ENCODE measurements at regions not wholly inside any gene's neighbourhood (a gene's known extent, or its start where the extent isn't known, plus 50 kb on each side); places are given as distances from the start of the nearest gene placed in this dataset.

DNA sequence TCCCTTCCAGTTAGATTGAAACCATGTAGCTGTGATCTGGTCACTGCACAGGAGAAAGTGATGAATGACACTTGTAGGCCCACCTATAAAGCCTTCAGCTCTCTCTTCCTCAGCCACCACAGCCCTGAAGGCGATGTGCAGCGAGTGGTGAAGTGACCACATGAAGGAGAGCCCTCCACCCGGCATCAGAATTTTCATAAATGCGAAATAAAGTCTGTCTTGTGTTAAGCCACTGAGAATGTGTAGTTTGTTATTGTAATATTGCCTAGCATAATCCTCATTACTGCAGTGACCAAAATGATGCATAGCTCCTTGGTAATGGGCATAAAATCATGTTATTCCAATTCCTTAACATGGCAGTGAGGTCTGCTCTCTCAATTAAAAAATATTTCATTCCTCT lies 122.1 kb upstream of the LYPLAL1 start:
- Histone ChIP-seq H2BK5ac (ENCODE audit: low read depth, low read length, poor library complexity, severe bottlenecking) (no peak overlapping the region), H2BK15ac (ENCODE audit: low read depth, poor library complexity, severe bottlenecking) (no peak overlapping the region), H3K14ac (ENCODE audit: low read length in 2 of 2) (no peak overlapping the region), H3K9me3 (ENCODE audit: control insufficient read depth, low read length) (no peaks in the 10 kb centered on the region), H3K23ac (ENCODE audit: low read length in 2 of 2) (no peak overlapping the region), H3K9ac (ENCODE audit: low read length) (no peak overlapping the region), H3K18ac (ENCODE audit: low read depth in 1 of 2, low read length in 2 of 2) (no peak overlapping the region), H3K27me3 (ENCODE audit: control insufficient read depth in 1 of 2, insufficient read depth in 1 of 2, low read length in 2 of 2) (no peaks in the 10 kb centered on the region), H2BK120ac (ENCODE audit: low read depth, low read length) (no peak overlapping the region), H3K27ac (ENCODE audit: low read length, poor library complexity, severe bottlenecking) (no peak overlapping the region), H3K4ac (ENCODE audit: low read depth in 1 of 2, low read length in 2 of 2) (no peak overlapping the region), H3K79me1 (replicated peaks; ENCODE audit: low read length, poor library complexity, severe bottlenecking) (no peaks in the 10 kb centered on the region), H3K4me3 (ENCODE audit: insufficient read depth in 1 of 2, low read depth in 1 of 2, low read length in 2 of 2) (no peak overlapping the region), H2BK12ac (ENCODE audit: low read length in 2 of 2) (no peak overlapping the region), H3K4me2 (ENCODE audit: low read length, poor library complexity, severe bottlenecking) (no peak overlapping the region), H4K91ac (ENCODE audit: low read length) (no peak overlapping the region), H2AFZ (ENCODE audit: low read depth, low read length) (no peak overlapping the region), H3K4me1 (ENCODE audit: control insufficient read depth, insufficient read depth, low read depth, low read length) (no peaks in the 10 kb centered on the region), H4K8ac (ENCODE audit: low read length) (no peak overlapping the region), H2AK5ac (ENCODE audit: low read length, severe bottlenecking) (no peak overlapping the region), H3K36me3 (ENCODE audit: control insufficient read depth in 1 of 2, insufficient read depth in 2 of 2, low read depth in 1 of 2, low read length in 2 of 2) (no peaks in the 10 kb centered on the region)
- WGBS = 90% methylated on average over 3 of the region's 4 CpGs
- no peak for DNase-seq

- H2AK5ac ChIP-seq (ENCODE audit: low read length, severe bottlenecking) = no peak overlapping the region
- H3K79me1 ChIP-seq (replicated peaks; ENCODE audit: low read length, poor library complexity, severe bottlenecking) = no peaks in the 10 kb centered on the region
- no peak overlapping the region for H2BK120ac ChIP-seq (ENCODE audit: low read depth, low read length)
- no peak overlapping the region for H2BK12ac ChIP-seq (ENCODE audit: low read length in 2 of 2)
- H3K27me3 ChIP-seq (ENCODE audit: control insufficient read depth in 1 of 2, insufficient read depth in 1 of 2, low read length in 2 of 2) = no peaks in the 10 kb centered on the region
- no peaks in the 10 kb centered on the region for H3K4me1 ChIP-seq (ENCODE audit: control insufficient read depth, insufficient read depth, low read depth, low read length)
- H3K14ac ChIP-seq (ENCODE audit: low read length in 2 of 2) = no peak overlapping the region
- DNase-seq = no peak
- no peak overlapping the region for H3K4me3 ChIP-seq (ENCODE audit: insufficient read depth in 1 of 2, low read depth in 1 of 2, low read length in 2 of 2)
- no peak overlapping the region for H3K23ac ChIP-seq (ENCODE audit: low read length in 2 of 2)
- no peak overlapping the region for H2BK15ac ChIP-seq (ENCODE audit: low read depth, poor library complexity, severe bottlenecking)
- H3K4ac ChIP-seq (ENCODE audit: low read depth in 1 of 2, low read length in 2 of 2) = no peak overlapping the region
- peaks cover 14% of the 10 kb centered on the region for H3K9me3 ChIP-seq (ENCODE audit: control insufficient read depth, low read length)
- no peaks in the 10 kb centered on the region for H3K36me3 ChIP-seq (ENCODE audit: control insufficient read depth in 1 of 2, insufficient read depth in 2 of 2, low read depth in 1 of 2, low read length in 2 of 2)
- no peak overlapping the region for H2AFZ ChIP-seq (ENCODE audit: low read depth, low read length)
- no peak overlapping the region for H4K91ac ChIP-seq (ENCODE audit: low read length)
- no peak overlapping the region for H3K18ac ChIP-seq (ENCODE audit: low read depth in 1 of 2, low read length in 2 of 2)
- H2BK5ac ChIP-seq (ENCODE audit: low read depth, low read length, poor library complexity, severe bottlenecking) = no peak overlapping the region
- H3K4me2 ChIP-seq (ENCODE audit: low read length, poor library complexity, severe bottlenecking) = no peak overlapping the region
- no peak overlapping the region for H4K8ac ChIP-seq (ENCODE audit: low read length)
- WGBS = no CpG with 5 or more reads among the region's 1 CpG
- H3K27ac ChIP-seq (ENCODE audit: low read length, poor library complexity, severe bottlenecking) = no peak overlapping the region
- no peak overlapping the region for H3K9ac ChIP-seq (ENCODE audit: low read length)
Observed at GRCh38 chr1:219058891-219059820, 114.5 kb upstream of the LYPLAL1 start.

- no peak overlapping the region for H2BK15ac ChIP-seq (ENCODE audit: low read depth, poor library complexity, severe bottlenecking)
- H2BK120ac ChIP-seq (ENCODE audit: low read depth, low read length) = no peak overlapping the region
- H3K4me3 ChIP-seq (ENCODE audit: insufficient read depth in 1 of 2, low read depth in 1 of 2, low read length in 2 of 2) = no peak overlapping the region
- no peak overlapping the region for H3K4me2 ChIP-seq (ENCODE audit: low read length, poor library complexity, severe bottlenecking)
- H3K79me1 ChIP-seq (replicated peaks; ENCODE audit: low read length, poor library complexity, severe bottlenecking) = no peaks in the 10 kb centered on the region
- H3K18ac ChIP-seq (ENCODE audit: low read depth in 1 of 2, low read length in 2 of 2) = no peak overlapping the region
- H2BK12ac ChIP-seq (ENCODE audit: low read length in 2 of 2) = no peak overlapping the region
- H3K23ac ChIP-seq (ENCODE audit: low read length in 2 of 2) = no peak overlapping the region
- H2AFZ ChIP-seq (ENCODE audit: low read depth, low read length) = no peak overlapping the region
- H2AK5ac ChIP-seq (ENCODE audit: low read length, severe bottlenecking) = peak overlapping the region; percentile 19
- no peaks in the 10 kb centered on the region for H3K4me1 ChIP-seq (ENCODE audit: control insufficient read depth, insufficient read depth, low read depth, low read length)
- no peak overlapping the region for H4K91ac ChIP-seq (ENCODE audit: low read length)
- peaks cover 14% of the 10 kb centered on the region for H3K9me3 ChIP-seq (ENCODE audit: control insufficient read depth, low read length)
- no peak overlapping the region for H4K8ac ChIP-seq (ENCODE audit: low read length)
- H3K27ac ChIP-seq (ENCODE audit: low read length, poor library complexity, severe bottlenecking) = no peak overlapping the region
- H3K9ac ChIP-seq (ENCODE audit: low read length) = no peak overlapping the region
- H3K36me3 ChIP-seq (ENCODE audit: control insufficient read depth in 1 of 2, insufficient read depth in 2 of 2, low read depth in 1 of 2, low read length in 2 of 2) = no peaks in the 10 kb centered on the region
- DNase-seq = no peak
- H3K4ac ChIP-seq (ENCODE audit: low read depth in 1 of 2, low read length in 2 of 2) = no peak overlapping the region
- H3K27me3 ChIP-seq (ENCODE audit: control insufficient read depth in 1 of 2, insufficient read depth in 1 of 2, low read length in 2 of 2) = no peaks in the 10 kb centered on the region
- H2BK5ac ChIP-seq (ENCODE audit: low read depth, low read length, poor library complexity, severe bottlenecking) = no peak overlapping the region
- no peak overlapping the region for H3K14ac ChIP-seq (ENCODE audit: low read length in 2 of 2)
- WGBS = 97% methylated on average over 3 of the region's 5 CpGs
Observed at GRCh38 chr1:219060798-219061197, 112.9 kb upstream of the LYPLAL1 start.

DNA sequence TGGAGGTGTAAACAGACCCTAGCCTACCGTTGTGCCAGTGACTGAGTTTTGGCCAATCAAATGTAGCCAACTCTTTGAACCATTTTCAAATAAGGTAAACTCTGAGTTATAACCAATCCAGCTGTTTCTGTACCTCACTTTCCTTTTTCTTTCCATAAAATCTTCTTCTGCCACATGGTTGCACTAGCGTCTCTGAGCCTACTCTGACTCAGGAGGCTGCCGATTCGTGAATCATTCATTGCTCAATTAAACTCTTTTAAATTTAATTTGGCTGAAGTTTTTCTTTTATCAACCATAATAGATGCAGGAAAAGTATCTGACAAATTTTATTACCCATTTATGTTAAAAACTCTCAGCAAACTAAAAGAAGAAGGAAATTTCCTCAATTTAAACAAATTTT lies 111.5 kb upstream of the LYPLAL1 start:
- H3K4me3 ChIP-seq (ENCODE audit: insufficient read depth in 1 of 2, low read depth in 1 of 2, low read length in 2 of 2) = no peak overlapping the region
- no peak overlapping the region for H4K8ac ChIP-seq (ENCODE audit: low read length)
- no peak overlapping the region for H2BK12ac ChIP-seq (ENCODE audit: low read length in 2 of 2)
- no peak overlapping the region for H2BK15ac ChIP-seq (ENCODE audit: low read depth, poor library complexity, severe bottlenecking)
- H3K36me3 ChIP-seq (ENCODE audit: control insufficient read depth in 1 of 2, insufficient read depth in 2 of 2, low read depth in 1 of 2, low read length in 2 of 2) = no peaks in the 10 kb centered on the region
- H2BK120ac ChIP-seq (ENCODE audit: low read depth, low read length) = no peak overlapping the region
- no peak overlapping the region for H3K4me2 ChIP-seq (ENCODE audit: low read length, poor library complexity, severe bottlenecking)
- no peak overlapping the region for H2AK5ac ChIP-seq (ENCODE audit: low read length, severe bottlenecking)
- no peaks in the 10 kb centered on the region for H3K27me3 ChIP-seq (ENCODE audit: control insufficient read depth in 1 of 2, insufficient read depth in 1 of 2, low read length in 2 of 2)
- no peak overlapping the region for H3K14ac ChIP-seq (ENCODE audit: low read length in 2 of 2)
- 93% methylated on average over 1 of the region's 4 CpGs for WGBS
- H2AFZ ChIP-seq (ENCODE audit: low read depth, low read length) = no peak overlapping the region
- no peaks in the 10 kb centered on the region for H3K4me1 ChIP-seq (ENCODE audit: control insufficient read depth, insufficient read depth, low read depth, low read length)
- H3K4ac ChIP-seq (ENCODE audit: low read depth in 1 of 2, low read length in 2 of 2) = no peak overlapping the region
- H3K18ac ChIP-seq (ENCODE audit: low read depth in 1 of 2, low read length in 2 of 2) = no peak overlapping the region
- H3K9me3 ChIP-seq (ENCODE audit: control insufficient read depth, low read length) = peaks cover 9% of the 10 kb centered on the region
- no peaks in the 10 kb centered on the region for H3K79me1 ChIP-seq (replicated peaks; ENCODE audit: low read length, poor library complexity, severe bottlenecking)
- H3K9ac ChIP-seq (ENCODE audit: low read length) = no peak overlapping the region
- H4K91ac ChIP-seq (ENCODE audit: low read length) = no peak overlapping the region
- DNase-seq = no peak
- no peak overlapping the region for H3K23ac ChIP-seq (ENCODE audit: low read length in 2 of 2)
- H3K27ac ChIP-seq (ENCODE audit: low read length, poor library complexity, severe bottlenecking) = no peak overlapping the region
- no peak overlapping the region for H2BK5ac ChIP-seq (ENCODE audit: low read depth, low read length, poor library complexity, severe bottlenecking)

All from mesenchymal stem cell (in vitro differentiated cells and primary cell).